CD4-positive, alpha-beta memory T cell (primary cell): ENCODE measurements at regions not wholly inside any gene's neighbourhood (a gene's known extent, or its start where the extent isn't known, plus 50 kb on each side); places are given as distances from the start of the nearest gene placed in this dataset.
"Not testable (repeated sequence)": the region's sequence is repeated elsewhere in the genome, so short reads cannot be mapped to it uniquely, and the experiment has no call there.

Experiments used
- CTCF ChIA-PET: fragments of 350-600 bp; sonication (Branson Sonifier 250); formaldehyde crosslinking; loops from one replicate; lab custom pipeline; 2021; ENCODE audit warnings: inconsistent platforms; ENCODE audit not compliant: partially characterized antibody; lab: Charles Lee
- POLR2A ChIA-PET: fragments of 350-600 bp; sonication (Branson Sonifier 250); formaldehyde crosslinking; loops from one replicate; lab custom pipeline; 2021; ENCODE audit not compliant: partially characterized antibody; lab: Charles Lee
- DNase-seq, 5 donors: peaks; one replicate each; pipeline versions ENCODE4 v3.0.0 to v3.0.0-alpha.2; 2020 to 2022; ENCODE audit warnings: mixed read lengths in 1 of 5
- H3K27ac ChIP-seq: one replicate; pipeline ENCODE4 v1.7.0; 2013; ENCODE audit warnings: low read depth, low read length
- H3K27me3 ChIP-seq: 2 replicates; pipeline ENCODE4 v1.7.0; 2013; ENCODE audit warnings: mild to moderate bottlenecking, low read length, moderate library complexity; ENCODE audit not compliant: insufficient read depth
- H3K36me3 ChIP-seq: 2 replicates; pipeline ENCODE4 v1.7.0; 2013; ENCODE audit warnings: mild to moderate bottlenecking, low read length, moderate library complexity; ENCODE audit not compliant: insufficient read depth
- H3K4me1 ChIP-seq: 2 replicates; pipeline ENCODE4 v1.7.0; 2013; ENCODE audit warnings: mild to moderate bottlenecking, low read length, moderate library complexity; ENCODE audit not compliant: insufficient read depth
- H3K4me3 ChIP-seq, 2 donors: one replicate each; pipeline ENCODE4 v1.7.0; 2013; ENCODE audit warnings: low read length in 2 of 2, mild to moderate bottlenecking in 1 of 2
- H3K9me3 ChIP-seq, 2 donors: one replicate each; pipeline ENCODE4 v1.7.0; 2013; ENCODE audit warnings: low read length in 2 of 2, control low read depth in 1 of 2; ENCODE audit not compliant: control insufficient read depth in 1 of 2
- H3K27ac Mint-ChIP-seq, 7 donors: one replicate each; pipeline ENCODE4 v1.8.0; 2020 to 2021; ENCODE audit warnings: mixed read lengths in 7 of 7, mild to moderate bottlenecking in 6 of 7, inconsistent platforms in 3 of 7, moderate library complexity in 3 of 7
- H3K27me3 Mint-ChIP-seq, 2 donors: one replicate each; pipeline ENCODE4 v1.8.0; 2020 to 2021; ENCODE audit warnings: mixed read lengths in 2 of 2
- H3K36me3 Mint-ChIP-seq, 2 donors: one replicate each; pipeline ENCODE4 v1.8.0; 2020 to 2021; ENCODE audit warnings: mixed read lengths in 2 of 2, inconsistent platforms in 1 of 2, mild to moderate bottlenecking in 1 of 2
- H3K4me1 Mint-ChIP-seq, 4 donors: one replicate each; pipeline ENCODE4 v1.8.0; 2020 to 2021; ENCODE audit warnings: mixed read lengths in 4 of 4, mild to moderate bottlenecking in 1 of 4
- H3K4me3 Mint-ChIP-seq, 8 donors: one replicate each; pipeline ENCODE4 v1.8.0; 2020 to 2021; ENCODE audit warnings: mixed read lengths in 8 of 8, mild to moderate bottlenecking in 7 of 8, moderate library complexity in 6 of 8, inconsistent platforms in 3 of 8
- H3K9me3 Mint-ChIP-seq, 8 donors: one replicate each; pipeline ENCODE4 v1.8.0; 2020 to 2021; ENCODE audit warnings: mixed read lengths in 8 of 8, mild to moderate bottlenecking in 5 of 8, inconsistent platforms in 3 of 8, moderate library complexity in 1 of 8
- intact Hi-C: fragments of 100-400 bp; cut with micrococcal nuclease; formaldehyde crosslinking; loops from one replicate; pipeline ENCODE4 v1.15.1; 2023

DNA sequence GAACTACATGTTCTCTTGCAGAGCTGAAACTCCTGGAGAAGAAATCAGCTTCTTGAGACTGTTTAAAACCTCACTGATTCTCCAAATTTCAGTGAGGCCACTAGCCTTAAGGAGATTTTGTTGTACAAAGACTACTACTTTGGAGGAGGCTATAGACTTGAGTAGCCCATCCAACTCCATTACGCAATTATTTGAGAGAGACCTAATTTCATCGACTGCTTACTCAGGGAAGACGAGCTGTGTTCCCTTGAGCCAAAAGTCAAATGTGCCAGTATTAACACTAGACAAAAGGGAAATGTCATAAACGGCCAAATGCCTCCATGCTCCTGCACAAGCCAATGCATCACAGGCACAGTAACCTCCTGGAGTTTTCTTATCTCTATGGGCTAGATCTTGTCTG, 182.8 kb upstream of the SESN3 start:
- Mint-ChIP-seq H3K9me3 (peaks cover 0 to 5% (median 0%) of the 10 kb centered on the region in 8 donors), H3K27ac (no peak overlapping the region), H3K4me3 (no peak overlapping the region), H3K36me3 (no peaks in the 10 kb centered on the region), H3K27me3 (no peaks in the 10 kb centered on the region), H3K4me1 (peaks cover 5 to 19% (median 12%) of the 10 kb centered on the region in 4 donors)
- no peak overlapping the region for H3K27ac ChIP-seq
- intact Hi-C loops, result no loop called here
- no peaks in the 10 kb centered on the region for H3K4me1 ChIP-seq
- no peaks in the 10 kb centered on the region for H3K36me3 ChIP-seq
- no peak overlapping the region for H3K4me3 ChIP-seq
- CTCF ChIA-PET, result no interaction called here
- DNase-seq, result no peak
- POLR2A ChIA-PET, result no interaction called here
- H3K27me3 ChIP-seq, result no peaks in the 10 kb centered on the region
- H3K9me3 ChIP-seq, result no peaks in the 10 kb centered on the region

- H3K36me3 Mint-ChIP-seq, result no peaks in the 10 kb centered on the region
- Histone ChIP-seq H3K27ac (no peak overlapping the region), H3K36me3 (no peaks in the 10 kb centered on the region), H3K27me3 (no peaks in the 10 kb centered on the region), H3K9me3 (no peaks in the 10 kb centered on the region), H3K4me1 (no peaks in the 10 kb centered on the region), H3K4me3 (no peak overlapping the region)
- no peaks in the 10 kb centered on the region for H3K27me3 Mint-ChIP-seq
- H3K4me1 Mint-ChIP-seq, result peaks cover 5 to 19% (median 12%) of the 10 kb centered on the region in 4 donors
- DNase-seq, result no peak
- no peak overlapping the region for H3K27ac Mint-ChIP-seq
- intact Hi-C loops, result no loop called here
- no peak overlapping the region for H3K4me3 Mint-ChIP-seq
- CTCF ChIA-PET, result interaction anchor here (0.9 kb wide), 1 partner anchor 292 kb away, joined by 3 read pairs; no protein-coding TSS in a partner anchor
- peaks cover 0 to 5% (median 0%) of the 10 kb centered on the region in 8 donors for H3K9me3 Mint-ChIP-seq
- POLR2A ChIA-PET, result no interaction called here
Measured at GRCh38 chr11:95413021-95413420, 182.0 kb upstream of the SESN3 start.

DNA sequence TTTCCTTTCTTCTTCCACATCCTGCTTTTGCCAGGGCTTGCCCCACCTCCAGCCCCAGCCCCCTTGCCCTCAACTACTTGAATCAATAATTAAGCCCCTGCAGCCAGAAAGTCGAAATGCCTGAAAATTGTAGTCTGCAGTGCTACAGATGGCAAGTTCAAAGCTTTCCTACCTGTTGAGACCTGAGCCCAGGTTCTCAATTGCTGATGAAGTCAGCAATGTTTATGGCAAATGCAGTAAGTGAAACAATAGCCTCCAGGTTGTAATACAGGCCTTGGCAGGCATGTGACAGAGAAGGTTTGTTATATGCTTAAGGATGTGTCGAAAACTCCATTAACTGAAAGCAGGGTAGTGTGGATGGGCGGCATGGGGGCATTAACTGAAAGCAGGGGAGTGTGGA, 181.1 kb upstream of the SESN3 start:
- no peaks in the 10 kb centered on the region for H3K27me3 ChIP-seq
- no peak overlapping the region for H3K4me3 Mint-ChIP-seq
- H3K36me3 ChIP-seq, result no peaks in the 10 kb centered on the region
- ChIA-PET POLR2A (no interaction called here), CTCF (no interaction called here)
- H3K27me3 Mint-ChIP-seq, result no peaks in the 10 kb centered on the region
- H3K9me3 ChIP-seq, result no peaks in the 10 kb centered on the region
- no peak overlapping the region for H3K27ac Mint-ChIP-seq
- H3K4me1 Mint-ChIP-seq, result peaks cover 5 to 19% (median 12%) of the 10 kb centered on the region in 4 donors
- no peak overlapping the region for H3K27ac ChIP-seq
- no peak for DNase-seq
- no peak overlapping the region for H3K4me3 ChIP-seq
- H3K4me1 ChIP-seq, result no peaks in the 10 kb centered on the region
- H3K9me3 Mint-ChIP-seq, result peaks cover 0 to 5% (median 0%) of the 10 kb centered on the region in 8 donors
- intact Hi-C loops, result no loop called here
- no peaks in the 10 kb centered on the region for H3K36me3 Mint-ChIP-seq

DNA sequence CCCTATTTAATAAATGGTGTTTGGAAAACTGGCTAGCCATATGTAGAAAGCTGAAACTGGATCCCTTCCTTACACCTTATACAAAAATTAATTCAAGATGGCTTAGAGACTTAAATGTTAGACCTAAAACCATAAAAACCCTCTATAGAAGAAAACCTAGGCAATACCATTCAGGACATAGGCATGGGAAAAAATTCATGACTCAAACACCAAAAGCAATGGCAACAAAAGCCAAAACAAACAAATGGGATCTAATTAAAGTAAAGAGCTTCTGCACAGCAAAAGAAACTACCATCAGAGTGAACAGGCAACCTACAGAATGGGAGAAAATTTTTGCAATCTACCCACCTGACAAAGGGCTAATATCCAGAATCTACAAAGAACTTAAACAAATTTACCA, 179.7 kb upstream of the SESN3 start:
- H3K4me1 ChIP-seq, H3K4me3 ChIP-seq, H3K27me3 Mint-ChIP-seq, intact Hi-C loops, H3K36me3 ChIP-seq, POLR2A ChIA-PET, H3K9me3 ChIP-seq, H3K27ac ChIP-seq, CTCF ChIA-PET, H3K27me3 ChIP-seq, H3K36me3 Mint-ChIP-seq, DNase-seq, H3K9me3 Mint-ChIP-seq: not testable (repeated sequence)
- H3K27ac Mint-ChIP-seq, result peak overlapping the region in 2 of 7 donors; percentile 10 to 21
- peak overlapping the region in 4 of 8 donors; percentile 5 to 48 (median 12) for H3K4me3 Mint-ChIP-seq
- H3K4me1 Mint-ChIP-seq, result peaks cover 5 to 12% (median 7%) of the 10 kb centered on the region in 4 donors

- CTCF ChIA-PET, result interaction anchor here (1.1 to 1.4 kb wide), 2 partner anchors 11 to 299 kb away, joined by 3 to 4 read pairs; no protein-coding TSS in a partner anchor
- no peak overlapping the region for H3K27ac Mint-ChIP-seq
Measured at GRCh38 chr11:95406271-95406670, 175.3 kb upstream of the SESN3 start.

GRCh38 chr11:95404370-95404769, 173.4 kb upstream of the SESN3 start:
- no peak overlapping the region for H3K27ac Mint-ChIP-seq
- H3K4me3 ChIP-seq, result no peak overlapping the region
- no peak for DNase-seq
- no peak overlapping the region for H3K27ac ChIP-seq
- no peaks in the 10 kb centered on the region for H3K4me1 ChIP-seq
- no peak overlapping the region for H3K4me3 Mint-ChIP-seq
- ChIA-PET POLR2A (no interaction called here), CTCF (no interaction called here)
- H3K27me3 ChIP-seq, result no peaks in the 10 kb centered on the region
- peaks cover 0 to 7% (median under 1%) of the 10 kb centered on the region in 8 donors for H3K9me3 Mint-ChIP-seq
- H3K36me3 Mint-ChIP-seq, result no peaks in the 10 kb centered on the region
- no peaks in the 10 kb centered on the region for H3K27me3 Mint-ChIP-seq
- peaks cover under 1 to 6% (median under 1%) of the 10 kb centered on the region in 4 donors for H3K4me1 Mint-ChIP-seq
- H3K36me3 ChIP-seq, result no peaks in the 10 kb centered on the region
- intact Hi-C loops, result no loop called here
- H3K9me3 ChIP-seq, result no peaks in the 10 kb centered on the region

More at GRCh38 chr11:95406271-95406670, 175.3 kb upstream of the SESN3 start:
- Histone ChIP-seq H3K4me1 (no peaks in the 10 kb centered on the region), H3K4me3 (no peak overlapping the region), H3K36me3 (no peaks in the 10 kb centered on the region), H3K9me3 (no peaks in the 10 kb centered on the region), H3K27ac (no peak overlapping the region), H3K27me3 (no peaks in the 10 kb centered on the region)
- intact Hi-C loops, result no loop called here
- H3K4me1 Mint-ChIP-seq, result peaks cover 5 to 9% (median 6%) of the 10 kb centered on the region in 4 donors
- H3K4me3 Mint-ChIP-seq, result no peak overlapping the region
- POLR2A ChIA-PET, result no interaction called here
- no peaks in the 10 kb centered on the region for H3K27me3 Mint-ChIP-seq
- peaks cover 0 to 7% (median under 1%) of the 10 kb centered on the region in 8 donors for H3K9me3 Mint-ChIP-seq
- no peaks in the 10 kb centered on the region for H3K36me3 Mint-ChIP-seq
- DNase-seq, result no peak

DNA sequence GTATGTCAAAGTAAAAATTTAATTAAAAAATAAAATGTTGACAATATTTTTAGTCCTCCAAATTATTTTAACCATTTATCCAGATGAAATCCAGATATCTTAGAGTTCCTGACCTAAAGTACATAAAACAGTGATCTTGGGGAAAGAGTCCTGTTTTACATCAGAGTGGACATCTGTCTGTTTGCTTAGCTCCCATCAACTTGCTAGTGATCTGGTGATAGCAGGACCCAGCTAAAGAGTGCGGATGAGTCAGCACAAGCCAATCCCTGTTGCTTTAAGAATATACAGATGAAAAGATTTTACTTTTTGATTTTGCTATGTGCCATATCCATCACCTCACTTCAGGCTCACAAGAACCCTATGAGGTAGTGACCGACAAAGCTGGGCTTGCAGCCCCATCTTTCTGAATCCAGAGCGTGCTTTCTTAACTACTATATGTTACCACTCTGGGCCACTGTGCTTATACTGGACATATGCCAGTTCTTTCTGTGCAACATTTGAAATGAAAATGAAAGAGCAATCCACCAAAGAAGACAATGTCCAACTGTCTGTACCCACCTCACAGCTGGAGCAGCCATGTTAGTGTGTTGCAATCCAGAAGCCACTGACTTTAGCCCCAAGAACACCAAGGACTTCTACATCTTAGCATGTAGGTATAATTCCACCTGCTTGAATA, 167.6 kb upstream of the SESN3 start:
- intact Hi-C loops, result no loop called here
- H3K27ac Mint-ChIP-seq, result no peak overlapping the region
- DNase-seq, result no peak
- Histone ChIP-seq H3K27ac (no peak overlapping the region), H3K9me3 (no peaks in the 10 kb centered on the region), H3K4me1 (no peaks in the 10 kb centered on the region), H3K27me3 (no peaks in the 10 kb centered on the region), H3K36me3 (no peaks in the 10 kb centered on the region), H3K4me3 (no peak overlapping the region)
- H3K4me1 Mint-ChIP-seq, result peaks cover 3 to 6% (median 5%) of the 10 kb centered on the region in 4 donors
- H3K27me3 Mint-ChIP-seq, result no peaks in the 10 kb centered on the region
- H3K9me3 Mint-ChIP-seq, result peaks cover 0 to 5% (median 3%) of the 10 kb centered on the region in 8 donors
- ChIA-PET CTCF (no interaction called here), POLR2A (no interaction called here)
- H3K36me3 Mint-ChIP-seq, result no peaks in the 10 kb centered on the region
- no peak overlapping the region for H3K4me3 Mint-ChIP-seq
